Coronary artery (tissue), 2 donors: ENCODE measurements at regions not wholly inside any gene's neighbourhood (a gene's known extent, or its start where the extent isn't known, plus 50 kb on each side); places are given as distances from the start of the nearest gene placed in this dataset.

Source experiments
- DNase-seq: peaks from one replicate; pipeline ENCODE4 v3.0.0-alpha.2; 2017; ENCODE audit warnings: low spot score
- H3K27ac ChIP-seq, 2 donors: fragments of 200-600 bp; sonication (generic); one replicate each; pipeline ENCODE4 v1.5.1; 2016 to 2019
- H3K4me3 ChIP-seq: fragments of 200-600 bp; sonication (generic); 2 replicates; pipeline ENCODE4 v1.5.1; 2016; ENCODE audit warnings: mild to moderate bottlenecking, moderate library complexity
- CTCF ChIP-seq: fragments of 200-600 bp; sonication (generic); IDR thresholded peaks from one replicate; pipeline ENCODE4 v1.5.1; 2019; ENCODE audit warnings: antibody characterized with exemption

GRCh38 chr16:85273293-85273692, 161.0 kb upstream of the CIBAR2 start:
- no peak for TF ChIP-seq CTCF
- H3K27ac ChIP-seq, result no peak overlapping the region
- H3K4me3 ChIP-seq, result no peak overlapping the region
- DNase-seq, result no peak

GRCh38 chr16:85274501-85274900, 162.2 kb upstream of the CIBAR2 start:
- no peak for DNase-seq
- TF ChIP-seq CTCF, result no peak
- H3K4me3 ChIP-seq, result no peak overlapping the region
- H3K27ac ChIP-seq, result no peak overlapping the region

- no peak for DNase-seq
- H3K27ac ChIP-seq, result no peak overlapping the region
- TF ChIP-seq CTCF, result no peak
- no peak overlapping the region for H3K4me3 ChIP-seq
Measured at GRCh38 chr16:85274924-85275323, 162.7 kb upstream of the CIBAR2 start.

GRCh38 chr16:85275533-85276249, 163.4 kb upstream of the CIBAR2 start:
- peak; percentile 85 for TF ChIP-seq CTCF
- Histone ChIP-seq H3K27ac (no peak overlapping the region), H3K4me3 (no peak overlapping the region)
- no peak for DNase-seq

GRCh38 chr16:85276258-85276657, 164.0 kb upstream of the CIBAR2 start:
- no peak overlapping the region for H3K27ac ChIP-seq
- no peak for TF ChIP-seq CTCF
- DNase-seq, result no peak
- H3K4me3 ChIP-seq, result no peak overlapping the region

GRCh38 chr16:85276721-85277120, 164.4 kb upstream of the CIBAR2 start:
- Histone ChIP-seq H3K27ac (no peak overlapping the region), H3K4me3 (no peak overlapping the region)
- no peak for TF ChIP-seq CTCF
- DNase-seq, result no peak

GRCh38 chr16:85278839-85279238, 166.6 kb upstream of the CIBAR2 start:
- no peak for TF ChIP-seq CTCF
- no peak for DNase-seq
- Histone ChIP-seq H3K27ac (peak overlapping the region in 1 of 2 donors; percentile 14), H3K4me3 (no peak overlapping the region)
